HG02642 (cell line): ENCODE measurements at regions not wholly inside any gene's neighbourhood (a gene's known extent, or its start where the extent isn't known, plus 50 kb on each side); places are given as distances from the start of the nearest gene placed in this dataset.
A peak's percentile ranks its signal among the peaks of the same experiment; 100 is the strongest.
"Not testable (repeated sequence)": the region's sequence is repeated elsewhere in the genome, so short reads cannot be mapped to it uniquely, and the experiment has no call there.

Source experiments
- ATAC-seq: cut with Tn5 transposase; IDR thresholded peaks from one replicate; pipeline ENCODE4 v1.9.1; 2021; ENCODE audit warnings: mild to moderate bottlenecking; ENCODE audit not compliant: unreplicated experiment, poor library complexity

- no peak for ATAC-seq
Observed at GRCh38 chr6:142631517-142632385, 313.2 kb downstream of the HIVEP2 start.

- no peak for ATAC-seq
Observed at GRCh38 chr6:142633317-142633716, 311.7 kb downstream of the HIVEP2 start.

- no peak for ATAC-seq
Observed at GRCh38 chr6:142635130-142635529, 309.8 kb downstream of the HIVEP2 start.

- no peak for ATAC-seq
Observed at GRCh38 chr6:142637624-142638351, 307.2 kb downstream of the HIVEP2 start.

GRCh38 chr6:142642651-142643050 lies 302.3 kb downstream of the HIVEP2 start:
- no peak for ATAC-seq

GRCh38 chr6:142644866-142645265 lies 300.1 kb downstream of the HIVEP2 start:
- no peak for ATAC-seq

- ATAC-seq: no peak
Observed at GRCh38 chr6:142645663-142646062, 299.3 kb downstream of the HIVEP2 start.

- no peak for ATAC-seq
Observed at GRCh38 chr6:142647449-142648035, 297.4 kb downstream of the HIVEP2 start.

GRCh38 chr6:142648036-142648451 lies 296.9 kb downstream of the HIVEP2 start:
- ATAC-seq: no peak

GRCh38 chr6:142648526-142648925 lies 296.4 kb downstream of the HIVEP2 start:
- ATAC-seq: no peak

- not testable (repeated sequence) for ATAC-seq
Observed at GRCh38 chr6:142649438-142650234, 295.3 kb downstream of the HIVEP2 start.

GRCh38 chr6:142651384-142651783 lies 293.6 kb downstream of the HIVEP2 start:
- ATAC-seq: no peak

- no peak for ATAC-seq
Observed at GRCh38 chr6:142653710-142654420, 291.1 kb downstream of the HIVEP2 start.

GRCh38 chr6:142659661-142660060 lies 285.3 kb downstream of the HIVEP2 start:
- no peak for ATAC-seq

- ATAC-seq: no peak
Observed at GRCh38 chr6:142665393-142665792, 279.6 kb downstream of the HIVEP2 start.

GRCh38 chr6:142666599-142667185 lies 278.3 kb downstream of the HIVEP2 start:
- ATAC-seq: no peak

- ATAC-seq: no peak
Observed at GRCh38 chr6:142669471-142670351, 275.3 kb downstream of the HIVEP2 start.

- peak; percentile 87 for ATAC-seq
Observed at GRCh38 chr6:142671791-142672190, 273.2 kb downstream of the HIVEP2 start.
